ENCODE measurements at regions not wholly inside any gene's neighbourhood (a gene's known extent, or its start where the extent isn't known, plus 50 kb on each side); places are given as distances from the start of the nearest gene placed in this dataset.
"Not testable (repeated sequence)": the region's sequence is repeated elsewhere in the genome, so short reads cannot be mapped to it uniquely, and the experiment has no call there.

- no peak for DNase-seq (ENCODE audit: low spot score)
- no peak for TF ChIP-seq CTCF (IDR thresholded peaks at IDR 0.05; ENCODE audit: extremely low read depth, missing control alignments)
These were observed 63.1 kb upstream of the NREP start for GRCh38 chr5:111820072-111820471.

GRCh38 chr5:111819028-111819427, 62.0 kb upstream of the NREP start:
- DNase-seq (ENCODE audit: low spot score) = not testable (repeated sequence)

- no peak for DNase-seq (ENCODE audit: low spot score)
- TF ChIP-seq CTCF (IDR thresholded peaks at IDR 0.05; ENCODE audit: extremely low read depth, missing control alignments) = no peak
These were observed 56.5 kb upstream of the NREP start for GRCh38 chr5:111813537-111813936.

GRCh38 chr5:111810112-111810511, 53.1 kb upstream of the NREP start:
- no peak for TF ChIP-seq CTCF (IDR thresholded peaks at IDR 0.05; ENCODE audit: extremely low read depth, missing control alignments)
- DNase-seq (ENCODE audit: low spot score) = no peak
